Parathyroid adenoma (tissue), 2 donors: ENCODE measurements at regions not wholly inside any gene's neighbourhood (a gene's known extent, or its start where the extent isn't known, plus 50 kb on each side); places are given as distances from the start of the nearest gene placed in this dataset.

Experiments
- H2AFZ ChIP-seq: fragments of 300-600 bp; sonication (generic); one replicate; pipeline ENCODE4 v1.7.0; 2017; ENCODE audit warnings: antibody characterized with exemption, mild to moderate bottlenecking
- H3K27ac ChIP-seq: fragments of 300-600 bp; sonication (generic); one replicate; pipeline ENCODE4 v1.7.0; 2017
- H3K27me3 ChIP-seq: fragments of 300-600 bp; sonication (generic); one replicate; pipeline ENCODE4 v1.7.0; 2017; ENCODE audit warnings: low read length; ENCODE audit not compliant: control insufficient read depth, insufficient read depth
- H3K36me3 ChIP-seq: fragments of 300-600 bp; sonication (generic); one replicate; pipeline ENCODE4 v1.7.0; 2017; ENCODE audit warnings: low read length; ENCODE audit not compliant: control insufficient read depth, insufficient read depth
- H3K4me1 ChIP-seq: fragments of 300-600 bp; sonication (generic); one replicate; pipeline ENCODE4 v1.7.0; 2017; ENCODE audit warnings: control low read depth
- H3K4me2 ChIP-seq: fragments of 300-600 bp; sonication (generic); one replicate; pipeline ENCODE4 v1.7.0; 2017; ENCODE audit warnings: low read length
- H3K4me3 ChIP-seq: fragments of 300-600 bp; sonication (generic); one replicate; pipeline ENCODE4 v1.7.0; 2017; ENCODE audit warnings: low read depth, low read length
- H3K79me2 ChIP-seq: fragments of 300-600 bp; sonication (generic); one replicate; pipeline ENCODE4 v1.7.0; 2017; ENCODE audit warnings: control low read depth
- H3K9ac ChIP-seq: fragments of 300-600 bp; sonication (generic); one replicate; pipeline ENCODE4 v1.7.0; 2017; ENCODE audit warnings: mild to moderate bottlenecking
- H3K9me3 ChIP-seq: fragments of 300-600 bp; sonication (generic); one replicate; pipeline ENCODE4 v1.7.0; 2017; ENCODE audit warnings: low read length; ENCODE audit not compliant: control insufficient read depth
- CTCF ChIP-seq: fragments of 300-600 bp; sonication (generic); IDR thresholded peaks from one replicate; pipeline ENCODE4 v1.7.0; 2017; ENCODE audit warnings: antibody characterized with exemption, mild to moderate bottlenecking
- donor health status: primary hyperparathyroidism.

DNA sequence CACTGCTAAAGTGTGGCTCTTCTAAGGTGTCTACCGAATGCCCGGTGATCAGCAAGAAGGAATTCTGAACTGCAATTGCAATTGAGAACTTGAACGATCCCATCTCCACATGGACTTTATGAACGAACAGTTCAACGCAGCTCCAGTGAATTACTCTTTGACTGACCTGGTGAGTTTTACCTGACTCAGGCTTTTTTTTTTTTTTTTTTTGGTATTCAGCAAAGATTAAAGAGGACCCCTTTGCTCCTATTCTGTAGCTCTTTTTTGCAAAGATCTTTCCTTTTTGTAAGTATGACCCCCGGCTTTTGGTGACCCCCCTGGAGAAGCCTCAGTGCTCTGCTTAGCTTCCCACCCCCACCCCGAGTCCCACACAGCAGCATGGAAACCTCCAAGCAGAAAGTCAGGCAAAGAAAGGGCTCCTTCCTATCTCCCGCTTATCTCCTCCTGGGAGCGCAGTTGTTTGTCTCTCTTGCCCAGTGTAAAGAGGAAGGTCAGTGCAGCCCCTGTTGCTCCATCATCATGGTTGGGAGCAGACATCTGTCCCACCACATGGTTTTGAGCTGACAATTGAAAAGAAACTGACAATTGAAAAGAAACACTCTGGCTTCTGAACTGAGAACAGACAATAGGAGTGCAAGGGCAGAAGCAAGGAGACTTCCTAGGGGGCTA is 72.1 kb upstream of the DIO3 start:
- Histone ChIP-seq H3K4me1 (no peaks in the 10 kb centered on the region), H3K9ac (no peak overlapping the region), H3K9me3 (no peaks in the 10 kb centered on the region), H3K4me2 (no peak overlapping the region), H3K4me3 (no peak overlapping the region), H2AFZ (no peak overlapping the region), H3K27me3 (no peaks in the 10 kb centered on the region), H3K27ac (no peak overlapping the region), H3K79me2 (no peaks in the 10 kb centered on the region), H3K36me3 (no peaks in the 10 kb centered on the region)
- TF ChIP-seq CTCF = no peak

- no peaks in the 10 kb centered on the region for H3K27me3 ChIP-seq
- H3K4me2 ChIP-seq = no peak overlapping the region
- no peak for TF ChIP-seq CTCF
Observed at GRCh38 chr14:101490771-101491170, 70.5 kb upstream of the DIO3 start.

GRCh38 chr14:101491841-101492240 is 69.5 kb upstream of the DIO3 start:
- Histone ChIP-seq H3K27me3 (peaks cover 6% of the 10 kb centered on the region), H2AFZ (no peak overlapping the region), H3K36me3 (no peaks in the 10 kb centered on the region), H3K9me3 (no peaks in the 10 kb centered on the region), H3K79me2 (no peaks in the 10 kb centered on the region), H3K27ac (no peak overlapping the region), H3K9ac (no peak overlapping the region), H3K4me3 (no peak overlapping the region), H3K4me1 (no peaks in the 10 kb centered on the region), H3K4me2 (no peak overlapping the region)
- TF ChIP-seq CTCF = no peak

More at GRCh38 chr14:101490771-101491170, 70.5 kb upstream of the DIO3 start:
- Histone ChIP-seq H3K4me3 (no peak overlapping the region), H3K79me2 (no peaks in the 10 kb centered on the region), H3K9ac (no peak overlapping the region), H3K4me1 (no peaks in the 10 kb centered on the region), H3K27ac (no peak overlapping the region), H2AFZ (no peak overlapping the region), H3K9me3 (no peaks in the 10 kb centered on the region), H3K36me3 (no peaks in the 10 kb centered on the region)

- Histone ChIP-seq H3K27ac (no peak overlapping the region), H2AFZ (no peak overlapping the region), H3K4me2 (no peak overlapping the region), H3K36me3 (no peaks in the 10 kb centered on the region), H3K27me3 (peaks cover 8% of the 10 kb centered on the region), H3K79me2 (no peaks in the 10 kb centered on the region), H3K9ac (no peak overlapping the region), H3K9me3 (no peaks in the 10 kb centered on the region), H3K4me1 (no peaks in the 10 kb centered on the region), H3K4me3 (no peak overlapping the region)
- TF ChIP-seq CTCF = no peak
Observed at GRCh38 chr14:101492716-101493115, 68.6 kb upstream of the DIO3 start.

GRCh38 chr14:101494826-101495225 is 66.5 kb upstream of the DIO3 start:
- Histone ChIP-seq H3K79me2 (no peaks in the 10 kb centered on the region), H3K9me3 (no peaks in the 10 kb centered on the region), H3K9ac (no peak overlapping the region), H3K27ac (no peak overlapping the region), H3K4me1 (no peaks in the 10 kb centered on the region), H2AFZ (no peak overlapping the region), H3K4me3 (no peak overlapping the region), H3K4me2 (no peak overlapping the region), H3K36me3 (no peaks in the 10 kb centered on the region), H3K27me3 (peaks cover 8% of the 10 kb centered on the region)
- TF ChIP-seq CTCF = no peak
